GM12872 (cell line): ENCODE measurements at regions not wholly inside any gene's neighbourhood (a gene's known extent, or its start where the extent isn't known, plus 50 kb on each side); places are given as distances from the start of the nearest gene placed in this dataset.

Experiments
- TF ChIP-seq, protein P1 (sequence below): IDR thresholded peaks from 3 replicates; pipeline ENCODE4 v1.5.1; 2011; ENCODE audit warnings: low read depth, mild to moderate bottlenecking, low read length, moderate library complexity; ENCODE audit not compliant: insufficient read depth

DNA sequence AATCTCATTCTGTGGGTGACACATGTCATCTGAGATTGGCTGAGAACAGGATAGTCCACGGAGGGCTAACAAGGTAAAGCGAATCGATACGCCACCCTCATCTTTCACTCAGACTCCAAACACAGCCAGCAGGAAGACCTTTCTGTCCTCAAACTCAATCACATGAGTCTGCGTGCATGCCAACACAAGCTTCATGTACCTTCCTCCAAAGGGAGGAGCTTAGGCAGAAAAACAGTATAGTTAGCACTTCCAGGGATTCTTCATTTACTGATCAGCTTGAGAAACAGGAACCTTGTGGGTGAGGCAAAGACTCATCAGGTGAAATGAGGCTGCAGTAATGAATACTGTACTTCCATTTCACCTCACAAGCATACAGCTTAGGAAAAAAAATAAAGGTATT lies 767.1 kb upstream of the API5 start:
- TF ChIP-seq, protein P1, sequence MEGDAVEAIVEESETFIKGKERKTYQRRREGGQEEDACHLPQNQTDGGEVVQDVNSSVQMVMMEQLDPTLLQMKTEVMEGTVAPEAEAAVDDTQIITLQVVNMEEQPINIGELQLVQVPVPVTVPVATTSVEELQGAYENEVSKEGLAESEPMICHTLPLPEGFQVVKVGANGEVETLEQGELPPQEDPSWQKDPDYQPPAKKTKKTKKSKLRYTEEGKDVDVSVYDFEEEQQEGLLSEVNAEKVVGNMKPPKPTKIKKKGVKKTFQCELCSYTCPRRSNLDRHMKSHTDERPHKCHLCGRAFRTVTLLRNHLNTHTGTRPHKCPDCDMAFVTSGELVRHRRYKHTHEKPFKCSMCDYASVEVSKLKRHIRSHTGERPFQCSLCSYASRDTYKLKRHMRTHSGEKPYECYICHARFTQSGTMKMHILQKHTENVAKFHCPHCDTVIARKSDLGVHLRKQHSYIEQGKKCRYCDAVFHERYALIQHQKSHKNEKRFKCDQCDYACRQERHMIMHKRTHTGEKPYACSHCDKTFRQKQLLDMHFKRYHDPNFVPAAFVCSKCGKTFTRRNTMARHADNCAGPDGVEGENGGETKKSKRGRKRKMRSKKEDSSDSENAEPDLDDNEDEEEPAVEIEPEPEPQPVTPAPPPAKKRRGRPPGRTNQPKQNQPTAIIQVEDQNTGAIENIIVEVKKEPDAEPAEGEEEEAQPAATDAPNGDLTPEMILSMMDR: no peak

GRCh38 chr11:42545954-42546353 lies 765.8 kb upstream of the API5 start:
- TF ChIP-seq, protein P1: no peak

DNA sequence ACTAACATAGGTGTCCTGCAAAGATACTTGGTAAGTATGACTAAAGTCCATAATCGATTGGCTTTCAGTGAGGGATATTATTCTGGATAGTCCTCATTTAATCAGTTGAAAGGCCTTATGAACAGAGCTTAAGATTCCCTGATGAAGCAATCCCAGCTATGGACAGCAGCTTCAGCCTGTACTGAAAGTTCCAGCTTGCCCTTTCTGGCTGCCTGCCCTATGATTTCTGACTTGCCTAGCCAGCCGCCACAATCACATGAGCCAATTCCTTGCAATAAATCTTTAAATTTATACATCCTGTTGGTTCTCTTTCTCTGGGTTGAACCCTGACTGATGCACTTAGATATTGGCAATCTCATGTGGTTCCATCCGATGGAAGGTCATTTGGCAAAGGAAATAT lies 759.0 kb upstream of the API5 start:
- TF ChIP-seq, protein P1: no peak

GRCh38 chr11:42555190-42555589 lies 756.6 kb upstream of the API5 start:
- TF ChIP-seq, protein P1: no peak

DNA sequence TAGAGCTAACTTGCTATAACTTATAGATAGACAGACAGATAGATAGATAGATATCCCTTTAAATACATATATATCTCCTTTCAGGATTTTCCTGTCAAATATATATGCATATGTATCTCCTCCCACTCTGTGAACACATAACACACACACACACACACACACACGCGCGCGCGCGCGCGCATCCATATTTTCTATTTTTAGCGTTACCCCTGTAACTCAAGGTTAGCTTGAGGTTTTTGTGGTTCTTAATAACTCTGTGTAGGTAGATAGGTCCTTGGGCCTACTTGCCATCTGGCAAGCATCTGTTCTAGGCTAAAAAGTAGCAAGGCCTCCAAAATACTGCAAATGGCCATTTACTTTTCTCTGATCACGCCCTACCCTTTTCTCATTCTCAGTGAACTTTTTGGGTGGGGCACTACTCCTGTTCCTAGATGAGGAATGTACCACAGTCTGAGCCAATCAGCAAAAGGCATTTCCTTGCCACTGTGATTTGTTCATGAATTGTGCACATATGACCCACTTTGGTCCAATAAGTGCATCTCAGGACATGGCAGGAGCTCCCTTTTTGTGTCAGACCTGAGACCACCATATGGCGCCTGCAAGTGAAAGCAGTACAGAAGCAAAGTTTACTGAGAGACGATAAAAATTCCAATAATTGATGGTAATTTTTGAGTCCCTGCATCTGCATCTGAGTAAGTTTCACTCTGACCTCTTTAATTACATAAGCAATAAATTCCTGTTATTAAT lies 740.5 kb upstream of the API5 start:
- TF ChIP-seq, protein P1: no peak

GRCh38 chr11:42571878-42572610 lies 739.8 kb upstream of the API5 start:
- TF ChIP-seq, protein P1: no peak

DNA sequence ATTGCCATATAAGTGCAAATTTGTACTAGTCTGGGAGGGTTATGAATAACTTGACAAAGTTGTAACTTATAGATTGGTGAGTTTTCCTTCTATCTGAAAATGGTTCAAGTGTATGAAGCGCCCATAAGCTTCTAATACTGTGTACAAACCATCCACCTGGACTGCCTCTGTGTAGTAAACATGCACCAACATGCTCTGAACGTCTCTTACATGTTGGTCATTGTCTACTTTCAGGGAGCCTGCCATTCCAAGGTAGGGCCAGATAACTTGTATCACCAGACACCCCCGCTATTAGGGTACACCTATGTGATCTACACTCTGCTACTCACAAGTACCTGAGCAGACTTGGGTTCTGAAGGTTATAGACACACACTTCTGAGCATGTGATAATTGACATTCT lies 735.5 kb upstream of the API5 start:
- TF ChIP-seq, protein P1: no peak
